ENCODE measurements at regions not wholly inside any gene's neighbourhood (a gene's known extent, or its start where the extent isn't known, plus 50 kb on each side); places are given as distances from the start of the nearest gene placed in this dataset.

DNA sequence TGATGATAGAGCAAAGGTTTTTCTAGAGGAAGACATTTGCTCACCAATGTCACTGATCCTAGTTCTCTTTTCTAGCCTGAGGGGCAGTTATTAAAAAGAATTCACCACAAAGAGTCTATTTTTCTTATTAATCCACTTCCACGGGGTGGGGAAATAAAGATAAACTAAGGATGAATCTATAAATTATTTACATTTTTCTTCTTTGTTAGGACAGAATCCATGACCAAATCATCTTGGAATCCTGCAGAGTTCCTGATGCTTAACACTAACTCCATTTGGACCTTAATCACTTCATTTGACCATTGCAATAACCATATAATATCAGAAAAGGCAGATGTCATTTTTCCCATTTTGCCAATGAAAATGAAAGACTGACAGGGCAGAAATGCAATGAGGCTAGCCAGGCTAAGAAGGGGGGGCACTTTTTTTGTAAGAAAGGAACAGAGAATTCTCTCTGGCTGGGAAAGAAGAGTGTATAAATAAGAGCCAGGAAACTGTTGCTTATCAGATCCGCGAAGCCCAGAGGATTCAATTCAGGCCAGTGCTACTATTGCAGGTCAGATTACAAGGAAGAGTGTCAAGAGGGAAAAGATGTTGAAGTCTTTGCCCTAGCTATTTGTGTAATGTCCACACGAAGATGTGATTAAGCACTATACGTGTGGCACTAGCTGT, 433.2 kb downstream of the TNS3 start:
- no peak overlapping the region for H3K4me3 ChIP-seq (ENCODE audit: low read length)
- TF ChIP-seq, protein P1, sequence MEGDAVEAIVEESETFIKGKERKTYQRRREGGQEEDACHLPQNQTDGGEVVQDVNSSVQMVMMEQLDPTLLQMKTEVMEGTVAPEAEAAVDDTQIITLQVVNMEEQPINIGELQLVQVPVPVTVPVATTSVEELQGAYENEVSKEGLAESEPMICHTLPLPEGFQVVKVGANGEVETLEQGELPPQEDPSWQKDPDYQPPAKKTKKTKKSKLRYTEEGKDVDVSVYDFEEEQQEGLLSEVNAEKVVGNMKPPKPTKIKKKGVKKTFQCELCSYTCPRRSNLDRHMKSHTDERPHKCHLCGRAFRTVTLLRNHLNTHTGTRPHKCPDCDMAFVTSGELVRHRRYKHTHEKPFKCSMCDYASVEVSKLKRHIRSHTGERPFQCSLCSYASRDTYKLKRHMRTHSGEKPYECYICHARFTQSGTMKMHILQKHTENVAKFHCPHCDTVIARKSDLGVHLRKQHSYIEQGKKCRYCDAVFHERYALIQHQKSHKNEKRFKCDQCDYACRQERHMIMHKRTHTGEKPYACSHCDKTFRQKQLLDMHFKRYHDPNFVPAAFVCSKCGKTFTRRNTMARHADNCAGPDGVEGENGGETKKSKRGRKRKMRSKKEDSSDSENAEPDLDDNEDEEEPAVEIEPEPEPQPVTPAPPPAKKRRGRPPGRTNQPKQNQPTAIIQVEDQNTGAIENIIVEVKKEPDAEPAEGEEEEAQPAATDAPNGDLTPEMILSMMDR (conservative IDR thresholded peaks at IDR 0.05; ENCODE audit: low read depth, low read length), result no peak
- DNase-seq (ENCODE audit: low read depth), result no peak

DNA sequence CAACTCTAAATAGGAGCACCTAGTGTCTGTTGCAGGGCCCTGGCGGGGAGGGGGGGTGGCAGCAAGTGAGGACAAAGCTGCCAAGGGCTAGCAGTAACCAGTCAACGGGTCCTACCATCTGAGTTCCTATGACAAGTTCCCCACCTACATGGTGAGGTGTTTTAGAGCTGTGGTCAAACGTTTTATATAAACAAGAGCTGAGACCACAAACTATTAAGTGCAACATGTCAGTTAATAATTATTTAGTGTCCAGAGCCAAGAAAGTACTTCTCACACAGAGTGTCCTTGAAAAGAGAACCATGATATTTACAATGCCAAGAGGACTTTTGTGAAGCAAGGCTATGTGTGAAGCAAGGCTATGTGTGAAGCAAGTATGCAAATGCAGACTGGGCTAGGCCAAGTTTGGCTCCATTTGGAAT, 434.7 kb downstream of the TNS3 start:
- TF ChIP-seq, protein P1 (conservative IDR thresholded peaks at IDR 0.05; ENCODE audit: low read depth, low read length), result no peak
- no peak overlapping the region for H3K4me3 ChIP-seq (ENCODE audit: low read length)
- no peak for DNase-seq (ENCODE audit: low read depth)

DNA sequence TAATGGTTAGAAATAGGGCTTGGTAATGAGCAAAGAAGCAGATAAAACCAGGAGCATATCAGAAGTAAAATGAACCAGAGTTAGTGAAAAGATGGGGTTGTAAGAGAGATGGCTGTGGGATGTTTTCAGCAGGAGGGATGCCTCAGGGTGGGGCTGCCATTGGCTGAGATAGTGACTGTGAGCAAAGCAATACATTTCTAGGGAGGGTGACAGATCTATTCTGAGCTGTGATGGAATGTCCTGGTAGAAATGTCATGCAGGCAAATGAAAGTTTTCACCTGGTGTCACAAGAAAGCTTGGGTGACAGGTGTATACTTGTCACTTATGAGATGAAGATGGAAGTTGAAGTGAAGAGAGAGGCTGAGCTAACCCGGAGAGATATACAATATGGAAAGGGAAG, 435.9 kb downstream of the TNS3 start:
- TF ChIP-seq, protein P1 (conservative IDR thresholded peaks at IDR 0.05; ENCODE audit: low read depth, low read length), result no peak
- DNase-seq (ENCODE audit: low read depth), result no peak
- H3K4me3 ChIP-seq (ENCODE audit: low read length), result no peak overlapping the region

DNA sequence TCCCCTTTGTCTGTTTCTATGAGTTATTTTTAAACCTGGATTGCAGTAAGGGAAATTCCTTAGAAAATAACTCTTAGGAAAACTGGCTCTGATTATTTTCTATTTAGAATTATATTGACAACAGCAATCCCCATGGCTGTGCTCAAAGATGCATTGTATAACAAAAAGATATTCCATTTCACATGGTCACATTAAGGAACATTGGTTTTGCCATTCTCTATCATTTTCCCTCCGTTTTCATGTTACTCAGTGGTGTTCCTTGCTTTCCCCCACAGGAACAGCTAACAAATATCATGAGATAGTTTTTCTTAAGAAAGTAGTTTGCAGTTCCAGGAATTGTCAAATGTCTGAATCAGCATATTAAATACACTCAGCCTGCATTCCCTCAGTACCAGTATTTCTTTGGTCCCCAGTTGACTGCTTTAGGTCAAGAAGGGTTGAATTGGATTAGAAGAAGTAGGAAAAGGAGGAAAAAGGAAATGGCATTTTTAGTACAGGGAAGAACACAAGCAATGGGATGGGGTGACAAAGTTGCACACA, 436.7 kb downstream of the TNS3 start:
- no peak overlapping the region for H3K4me3 ChIP-seq (ENCODE audit: low read length)
- TF ChIP-seq, protein P1 (conservative IDR thresholded peaks at IDR 0.05; ENCODE audit: low read depth, low read length), result no peak
- DNase-seq (ENCODE audit: low read depth), result no peak

DNA sequence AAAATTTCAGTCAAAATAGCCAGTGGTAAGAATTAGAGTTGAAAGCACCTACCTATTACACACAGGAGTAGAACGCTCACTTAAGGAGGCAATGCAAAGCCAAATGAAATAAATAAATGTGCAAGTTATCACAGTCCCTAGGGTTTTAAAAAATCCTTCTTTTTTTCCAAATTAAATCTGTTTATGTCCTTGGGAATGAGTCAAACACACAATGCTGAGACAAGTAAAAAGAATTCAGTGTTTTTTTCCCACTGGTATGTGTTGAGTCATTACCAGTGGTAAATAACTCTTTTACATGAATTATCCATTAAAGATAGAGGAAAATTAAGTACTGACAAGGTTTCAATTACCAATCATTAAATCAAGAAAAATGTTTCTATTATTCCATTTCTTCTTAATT, 438.6 kb downstream of the TNS3 start:
- no peak overlapping the region for H3K4me3 ChIP-seq (ENCODE audit: low read length)
- TF ChIP-seq, protein P1 (conservative IDR thresholded peaks at IDR 0.05; ENCODE audit: low read depth, low read length), result no peak
- DNase-seq (ENCODE audit: low read depth), result no peak

DNA sequence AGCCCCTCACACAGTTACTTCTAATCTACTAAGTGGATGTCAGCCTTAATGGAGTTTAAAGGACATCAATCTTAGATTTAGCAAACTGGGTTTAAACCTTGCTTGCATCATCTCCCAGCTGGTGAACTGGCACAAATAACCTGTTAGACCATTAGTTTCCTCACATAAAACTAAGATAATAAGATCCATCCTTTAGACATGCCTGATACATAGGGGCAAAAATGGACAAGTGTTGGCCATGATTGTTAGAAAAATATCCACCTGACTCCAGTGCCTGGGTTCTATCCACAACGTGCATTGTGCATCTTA, 439.1 kb downstream of the TNS3 start:
- DNase-seq (ENCODE audit: low read depth), result no peak
- TF ChIP-seq, protein P1 (conservative IDR thresholded peaks at IDR 0.05; ENCODE audit: low read depth, low read length), result no peak
- no peak overlapping the region for H3K4me3 ChIP-seq (ENCODE audit: low read length)

DNA sequence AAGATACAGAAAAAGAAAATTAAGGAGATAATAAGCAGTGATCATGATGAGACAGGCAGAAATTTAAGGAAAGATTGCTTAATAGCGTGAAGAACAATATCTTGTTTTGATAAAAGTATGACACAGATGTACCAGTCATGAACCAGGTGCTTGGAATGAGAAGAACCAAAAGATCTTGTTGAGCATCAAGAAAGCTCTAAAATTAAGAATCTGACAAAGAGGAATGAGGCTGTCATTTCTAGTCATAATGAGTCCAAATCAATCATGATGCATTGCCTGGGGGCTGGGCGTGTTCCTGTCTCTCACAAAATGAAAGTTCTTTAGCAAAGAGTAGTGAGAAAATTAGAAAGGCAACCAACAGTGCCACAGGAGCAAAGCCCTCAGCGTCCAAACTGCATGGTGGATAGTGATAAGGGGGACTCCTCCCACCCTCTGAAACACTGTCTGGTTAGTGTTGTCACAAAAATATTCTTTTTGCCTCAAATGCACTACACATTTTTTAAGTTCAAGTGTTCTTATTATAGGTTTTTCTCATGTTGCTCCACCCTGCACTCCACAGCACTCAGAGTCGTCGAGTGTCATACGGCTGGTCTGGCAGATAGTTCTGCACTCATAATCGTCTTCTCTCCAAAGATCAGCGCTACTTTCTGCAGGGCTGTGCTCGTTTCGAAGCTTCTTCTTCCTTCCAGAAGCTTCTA, 439.6 kb downstream of the TNS3 start:
- no peak overlapping the region for H3K4me3 ChIP-seq (ENCODE audit: low read length)
- DNase-seq (ENCODE audit: low read depth), result no peak
- TF ChIP-seq, protein P1 (conservative IDR thresholded peaks at IDR 0.05; ENCODE audit: low read depth, low read length), result no peak

Data from retinal pigment epithelial cell (primary cell).